ENCODE measurements at regions not wholly inside any gene's neighbourhood (a gene's known extent, or its start where the extent isn't known, plus 50 kb on each side); places are given as distances from the start of the nearest gene placed in this dataset.

- no peak for DNase-seq
- Mint-ChIP-seq H3K27me3 (ENCODE audit: unreplicated experiment) (peaks cover 13% of the 10 kb centered on the region), H3K4me3 (ENCODE audit: unreplicated experiment) (no peak overlapping the region), H3K4me1 (ENCODE audit: low read depth, unreplicated experiment) (peaks cover 34% of the 10 kb centered on the region), H3K9me3 (ENCODE audit: unreplicated experiment) (peaks cover 8% of the 10 kb centered on the region), H3K27ac (ENCODE audit: unreplicated experiment) (no peak overlapping the region), H3K36me3 (ENCODE audit: unreplicated experiment) (peaks cover 5% of the 10 kb centered on the region)
- TF ChIP-seq, protein P1, sequence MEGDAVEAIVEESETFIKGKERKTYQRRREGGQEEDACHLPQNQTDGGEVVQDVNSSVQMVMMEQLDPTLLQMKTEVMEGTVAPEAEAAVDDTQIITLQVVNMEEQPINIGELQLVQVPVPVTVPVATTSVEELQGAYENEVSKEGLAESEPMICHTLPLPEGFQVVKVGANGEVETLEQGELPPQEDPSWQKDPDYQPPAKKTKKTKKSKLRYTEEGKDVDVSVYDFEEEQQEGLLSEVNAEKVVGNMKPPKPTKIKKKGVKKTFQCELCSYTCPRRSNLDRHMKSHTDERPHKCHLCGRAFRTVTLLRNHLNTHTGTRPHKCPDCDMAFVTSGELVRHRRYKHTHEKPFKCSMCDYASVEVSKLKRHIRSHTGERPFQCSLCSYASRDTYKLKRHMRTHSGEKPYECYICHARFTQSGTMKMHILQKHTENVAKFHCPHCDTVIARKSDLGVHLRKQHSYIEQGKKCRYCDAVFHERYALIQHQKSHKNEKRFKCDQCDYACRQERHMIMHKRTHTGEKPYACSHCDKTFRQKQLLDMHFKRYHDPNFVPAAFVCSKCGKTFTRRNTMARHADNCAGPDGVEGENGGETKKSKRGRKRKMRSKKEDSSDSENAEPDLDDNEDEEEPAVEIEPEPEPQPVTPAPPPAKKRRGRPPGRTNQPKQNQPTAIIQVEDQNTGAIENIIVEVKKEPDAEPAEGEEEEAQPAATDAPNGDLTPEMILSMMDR (IDR thresholded peaks at IDR 0.05; ENCODE audit: partially characterized antibody, unreplicated experiment) = no peak
These were observed 157.4 kb upstream of the LYZL2 start for GRCh38 chr10:30786906-30787305.

GRCh38 chr10:30786131-30786530 is 156.6 kb upstream of the LYZL2 start:
- H3K27ac Mint-ChIP-seq (ENCODE audit: unreplicated experiment) = peak overlapping the region; percentile 7
- peaks cover 37% of the 10 kb centered on the region for H3K4me1 Mint-ChIP-seq (ENCODE audit: low read depth, unreplicated experiment)
- peaks cover 12% of the 10 kb centered on the region for H3K27me3 Mint-ChIP-seq (ENCODE audit: unreplicated experiment)

GRCh38 chr10:30784897-30785605 is 155.5 kb upstream of the LYZL2 start:
- H3K4me1 Mint-ChIP-seq (ENCODE audit: low read depth, unreplicated experiment) = peaks cover 37% of the 10 kb centered on the region
- H3K27me3 Mint-ChIP-seq (ENCODE audit: unreplicated experiment) = peaks cover 12% of the 10 kb centered on the region
- peaks cover 5% of the 10 kb centered on the region for H3K36me3 Mint-ChIP-seq (ENCODE audit: unreplicated experiment)
- peaks cover 8% of the 10 kb centered on the region for H3K9me3 Mint-ChIP-seq (ENCODE audit: unreplicated experiment)
- DNase-seq = peak; percentile 91
- H3K27ac Mint-ChIP-seq (ENCODE audit: unreplicated experiment) = peak overlapping the region; percentile 92
- TF ChIP-seq, protein P1 (IDR thresholded peaks at IDR 0.05; ENCODE audit: partially characterized antibody, unreplicated experiment) = no peak
- H3K4me3 Mint-ChIP-seq (ENCODE audit: unreplicated experiment) = peak overlapping the region; percentile 82

More at GRCh38 chr10:30786131-30786530, 156.6 kb upstream of the LYZL2 start:
- peaks cover 5% of the 10 kb centered on the region for H3K36me3 Mint-ChIP-seq (ENCODE audit: unreplicated experiment)
- TF ChIP-seq, protein P1 (IDR thresholded peaks at IDR 0.05; ENCODE audit: partially characterized antibody, unreplicated experiment) = no peak
- H3K4me3 Mint-ChIP-seq (ENCODE audit: unreplicated experiment) = peak overlapping the region; percentile 45
- peaks cover 8% of the 10 kb centered on the region for H3K9me3 Mint-ChIP-seq (ENCODE audit: unreplicated experiment)
- no peak for DNase-seq

DNA sequence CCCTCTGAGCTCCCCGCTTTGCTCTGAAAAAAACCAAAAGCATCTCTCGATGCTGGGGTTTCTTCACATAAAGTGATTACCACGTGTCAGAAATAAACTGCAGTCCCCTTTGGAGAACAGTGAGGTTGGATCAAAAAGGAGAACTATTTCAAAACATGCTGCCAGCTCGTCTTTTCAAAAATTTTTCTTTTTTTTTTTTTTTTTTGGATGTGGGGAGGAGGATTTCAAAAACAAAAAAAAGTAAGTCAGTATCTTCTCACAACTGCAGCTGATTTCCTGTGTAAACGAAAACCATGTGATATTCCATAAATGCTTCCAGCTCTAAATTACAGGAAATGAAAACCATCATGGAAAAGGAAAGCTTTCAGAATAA is 155.0 kb upstream of the LYZL2 start:
- no peak for DNase-seq
- peak overlapping the region; percentile 82 for H3K4me3 Mint-ChIP-seq (ENCODE audit: unreplicated experiment)
- TF ChIP-seq, protein P1 (IDR thresholded peaks at IDR 0.05; ENCODE audit: partially characterized antibody, unreplicated experiment) = no peak
- peaks cover 9% of the 10 kb centered on the region for H3K27me3 Mint-ChIP-seq (ENCODE audit: unreplicated experiment)
- H3K9me3 Mint-ChIP-seq (ENCODE audit: unreplicated experiment) = peaks cover 6% of the 10 kb centered on the region
- H3K36me3 Mint-ChIP-seq (ENCODE audit: unreplicated experiment) = peaks cover under 1% of the 10 kb centered on the region
- peaks cover 41% of the 10 kb centered on the region for H3K4me1 Mint-ChIP-seq (ENCODE audit: low read depth, unreplicated experiment)
- H3K27ac Mint-ChIP-seq (ENCODE audit: unreplicated experiment) = peak overlapping the region; percentile 92

GRCh38 chr10:30783939-30784501 is 154.5 kb upstream of the LYZL2 start:
- H3K27ac Mint-ChIP-seq (ENCODE audit: unreplicated experiment) = peak overlapping the region; percentile 92
- H3K4me3 Mint-ChIP-seq (ENCODE audit: unreplicated experiment) = peak overlapping the region; percentile 82
- DNase-seq = peak; percentile 96
- no peaks in the 10 kb centered on the region for H3K36me3 Mint-ChIP-seq (ENCODE audit: unreplicated experiment)
- peaks cover 6% of the 10 kb centered on the region for H3K9me3 Mint-ChIP-seq (ENCODE audit: unreplicated experiment)
- TF ChIP-seq, protein P1 (IDR thresholded peaks at IDR 0.05; ENCODE audit: partially characterized antibody, unreplicated experiment) = peak; percentile 69
- peaks cover 9% of the 10 kb centered on the region for H3K27me3 Mint-ChIP-seq (ENCODE audit: unreplicated experiment)
- H3K4me1 Mint-ChIP-seq (ENCODE audit: low read depth, unreplicated experiment) = peaks cover 41% of the 10 kb centered on the region
